NCI-H1048 (cell line): ENCODE measurements at regions not wholly inside any gene's neighbourhood (a gene's known extent, or its start where the extent isn't known, plus 50 kb on each side); places are given as distances from the start of the nearest gene placed in this dataset.

Source experiments
- DNase-seq: peaks from one replicate; lab custom pipeline; 2025; lab: John Stamatoyannopoulos, UW

DNA sequence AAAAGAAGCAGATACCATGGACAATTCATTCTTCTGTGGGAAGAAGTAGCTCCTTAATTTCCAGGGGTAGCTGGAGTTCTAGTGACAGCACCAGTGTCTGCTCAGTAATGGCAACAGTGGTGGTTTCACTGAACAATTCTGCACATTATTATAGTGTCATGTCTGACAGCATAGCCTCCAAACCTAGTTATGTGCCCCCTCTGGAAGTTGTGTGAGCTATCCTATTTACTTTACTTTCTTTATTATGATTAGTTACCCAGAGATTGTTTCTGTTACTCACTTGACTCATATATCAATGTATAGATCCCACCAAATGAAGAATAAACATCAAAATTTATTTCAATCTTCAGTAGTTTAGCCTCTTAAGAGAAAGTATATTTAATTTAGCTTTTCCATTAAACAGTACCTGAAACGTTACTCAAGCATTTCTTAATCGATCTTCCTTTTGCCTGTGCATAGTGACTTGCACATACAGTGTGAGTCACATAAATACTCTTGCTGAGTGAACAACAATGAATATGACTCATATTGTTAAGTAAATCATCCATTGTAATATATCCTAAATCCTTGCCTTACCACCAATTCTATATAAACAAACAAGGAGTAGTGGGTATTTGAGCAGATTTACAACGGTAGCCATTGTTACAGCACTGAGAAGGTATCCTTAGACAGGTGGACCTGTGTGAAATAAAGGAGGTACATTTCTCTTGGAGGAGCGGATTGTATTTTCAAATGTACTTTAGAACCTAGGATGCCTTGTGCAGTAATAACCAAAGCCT is 534.7 kb downstream of the ANKRD50 start:
- no peak for DNase-seq

DNA sequence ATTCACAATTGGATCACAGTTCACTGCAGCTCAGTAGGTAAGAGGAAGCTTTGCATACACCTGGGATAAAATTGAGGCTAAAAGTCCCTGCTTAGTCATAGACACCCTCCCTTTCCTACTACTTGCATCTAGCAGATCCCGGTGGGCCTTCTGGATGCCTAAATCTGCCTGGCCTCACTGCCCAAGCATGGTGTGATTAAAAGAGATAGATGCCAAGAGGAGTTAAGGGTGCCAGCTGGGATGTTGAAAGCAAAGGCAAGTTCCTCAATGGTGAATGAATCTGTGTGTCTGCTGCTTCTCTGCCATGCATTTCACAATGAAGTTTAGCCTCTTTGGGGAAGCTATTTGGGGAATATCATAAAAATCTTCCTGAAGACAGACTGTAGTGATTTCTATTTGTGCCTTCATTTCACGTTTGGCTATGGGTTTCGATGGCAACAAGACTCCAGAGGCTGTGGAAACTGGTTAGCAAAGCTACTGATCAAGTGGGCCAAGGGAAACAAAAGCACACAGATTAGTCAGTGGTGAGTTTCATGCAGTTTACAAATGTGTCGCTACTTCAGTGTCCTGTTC is 534.0 kb downstream of the ANKRD50 start:
- no peak for DNase-seq

DNA sequence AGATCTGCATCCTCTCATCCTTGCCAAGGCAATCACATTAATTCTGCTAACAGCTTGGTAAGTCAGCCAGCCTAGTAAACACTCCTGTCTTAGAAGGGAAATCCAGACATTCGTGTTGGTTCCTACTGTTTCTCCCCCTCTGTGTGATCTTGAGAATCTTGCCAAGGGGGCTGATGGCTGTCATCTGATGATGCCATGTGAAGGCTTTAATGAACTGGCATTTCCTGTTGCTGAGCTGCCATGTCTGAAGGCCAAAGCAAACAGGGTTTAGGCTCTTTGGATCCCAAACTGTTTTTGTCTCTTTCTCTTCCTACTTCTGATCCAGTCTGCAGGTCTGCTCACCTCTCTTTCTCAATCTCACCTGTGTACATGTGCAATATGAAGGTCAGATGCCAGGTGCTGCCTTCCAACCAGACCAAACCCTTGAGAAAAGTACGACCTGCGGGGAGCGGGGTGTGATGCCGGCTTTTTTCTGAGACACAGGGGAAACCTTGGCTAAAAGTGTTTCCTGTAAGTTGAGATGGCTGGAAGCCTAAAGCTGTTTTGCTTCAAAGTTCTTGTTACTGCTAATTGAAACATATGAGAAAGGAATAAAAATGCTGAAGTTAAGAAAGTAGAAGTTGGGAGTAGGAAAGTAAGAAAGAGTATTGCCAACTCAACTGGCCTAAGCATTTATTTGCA is 532.9 kb downstream of the ANKRD50 start:
- DNase-seq, result no peak

DNA sequence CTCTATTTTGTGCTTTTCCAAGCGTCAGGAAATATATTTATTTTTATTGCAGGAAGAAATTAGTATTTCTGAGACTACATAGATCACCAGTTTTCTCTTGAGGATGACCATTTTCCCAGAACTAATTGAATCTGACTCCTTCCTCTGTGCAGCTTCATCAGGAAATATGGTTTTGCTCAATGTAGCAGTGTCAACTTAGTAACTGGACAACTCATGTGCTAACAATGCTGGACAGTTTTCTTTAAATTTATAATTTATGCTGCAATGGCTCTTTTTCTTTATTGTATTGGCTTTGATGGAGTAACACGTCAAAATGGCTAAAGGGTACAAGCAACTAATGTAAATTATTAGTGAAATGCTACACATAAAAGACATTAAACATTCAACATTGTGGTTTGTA is 531.5 kb downstream of the ANKRD50 start:
- DNase-seq, result no peak

DNA sequence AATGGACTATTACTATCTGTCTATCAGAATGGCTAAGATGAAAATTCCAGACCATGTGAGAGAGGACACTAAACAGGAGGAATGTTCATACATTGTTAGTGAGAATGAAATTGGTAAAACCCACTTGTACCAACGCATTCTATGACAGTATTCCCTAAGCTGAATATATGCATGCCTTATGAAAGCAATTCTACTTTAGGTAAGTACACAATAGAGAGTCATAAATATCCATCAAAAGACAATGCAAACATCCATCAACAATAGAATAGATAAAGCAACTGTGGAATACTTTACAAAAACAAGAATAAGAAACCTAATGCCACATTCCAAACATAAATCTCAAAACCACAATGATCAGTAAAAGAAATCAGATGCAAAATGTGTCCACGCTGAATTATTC is 529.3 kb downstream of the ANKRD50 start:
- no peak for DNase-seq

DNA sequence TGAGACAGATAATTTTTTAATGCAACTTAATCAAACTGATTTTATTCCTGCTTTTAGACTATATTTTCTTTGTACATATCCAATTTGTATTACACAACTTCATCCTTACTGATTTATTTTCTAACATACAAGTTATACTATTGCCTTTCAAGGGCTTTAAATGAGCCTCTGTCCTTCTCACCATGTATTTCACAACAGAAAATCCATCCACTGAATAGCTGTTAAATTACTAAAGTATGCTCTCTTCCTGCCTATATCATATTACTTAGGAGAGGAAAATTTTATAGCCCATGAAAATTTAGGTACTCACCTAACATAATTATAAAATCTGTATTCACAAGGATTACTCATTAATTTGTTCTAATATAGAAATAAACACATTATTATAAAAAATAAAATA is 528.6 kb downstream of the ANKRD50 start:
- no peak for DNase-seq

DNA sequence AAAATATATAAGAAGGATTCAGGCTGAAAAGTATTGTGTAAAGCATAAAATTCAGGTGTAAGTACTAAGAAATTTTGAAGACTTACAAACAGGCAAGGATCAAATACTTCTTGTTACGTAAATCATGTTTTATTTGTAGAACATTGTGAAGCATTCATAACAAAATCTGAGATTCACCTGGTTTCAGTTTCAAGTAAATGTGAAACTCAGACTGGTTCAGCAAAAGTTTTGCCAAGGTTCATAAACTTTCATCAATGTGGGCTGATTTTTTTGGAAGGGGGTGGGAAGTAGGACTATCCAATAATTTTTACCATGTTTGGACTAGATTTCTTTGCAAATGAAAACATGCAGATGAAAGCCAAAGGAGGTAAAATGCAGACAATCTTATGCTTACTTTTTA is 527.7 kb downstream of the ANKRD50 start:
- no peak for DNase-seq

DNA sequence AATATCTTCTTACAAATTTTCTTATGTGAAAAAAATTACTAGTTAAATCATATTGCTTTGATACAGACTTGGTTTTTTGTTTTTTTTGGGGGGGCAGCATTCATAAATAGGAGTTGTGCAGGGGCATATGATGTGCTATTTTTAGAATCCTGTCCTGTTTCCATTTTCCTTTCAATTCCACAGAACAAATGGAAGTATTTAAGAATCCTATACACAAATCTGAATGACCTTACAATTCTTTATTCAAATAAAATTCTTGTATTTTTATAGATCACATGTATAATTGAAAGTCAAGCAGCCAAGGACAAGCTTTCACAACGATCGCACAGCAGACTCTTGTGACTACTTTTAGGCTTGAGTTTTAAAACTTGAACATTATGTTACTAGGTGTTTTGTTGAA is 523.9 kb downstream of the ANKRD50 start:
- DNase-seq, result no peak

DNA sequence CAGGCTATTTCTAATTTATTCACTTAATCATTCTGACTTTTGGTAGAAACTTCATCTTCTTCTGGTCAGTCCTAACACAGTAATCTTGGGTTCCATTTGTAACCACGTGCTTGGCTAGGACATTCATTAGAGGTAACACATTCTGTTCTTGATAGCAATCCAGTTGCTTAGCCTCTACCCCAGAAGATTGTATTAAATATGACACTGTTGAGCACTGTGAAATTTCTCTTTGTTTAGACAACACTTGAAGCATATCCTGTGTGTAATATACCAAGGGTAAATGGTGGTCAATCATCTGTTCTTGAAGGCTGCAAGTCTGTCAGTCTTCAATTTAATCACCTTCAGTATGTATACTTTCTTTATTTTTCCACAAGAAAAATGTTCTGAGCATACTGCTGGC is 523.0 kb downstream of the ANKRD50 start:
- DNase-seq, result no peak

DNA sequence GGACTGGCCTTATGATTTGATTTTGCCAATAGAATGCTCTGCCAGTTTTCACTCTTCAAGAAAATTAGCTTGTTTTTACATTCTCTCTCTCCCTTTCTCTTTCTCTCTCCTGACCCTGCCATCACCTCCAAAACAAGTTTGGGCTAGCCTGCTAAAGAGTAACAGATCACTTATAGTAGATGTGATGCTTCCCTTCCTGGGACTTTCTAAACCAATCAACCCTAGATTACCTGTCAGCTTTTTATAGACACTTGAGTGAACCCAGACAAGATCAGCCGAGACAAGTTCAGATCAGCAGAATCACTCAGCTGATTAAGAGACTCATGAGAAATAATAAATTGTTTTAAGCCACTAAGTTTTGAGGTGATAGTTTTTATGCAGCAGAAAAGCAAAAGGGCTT is 521.2 kb downstream of the ANKRD50 start:
- no peak for DNase-seq

DNA sequence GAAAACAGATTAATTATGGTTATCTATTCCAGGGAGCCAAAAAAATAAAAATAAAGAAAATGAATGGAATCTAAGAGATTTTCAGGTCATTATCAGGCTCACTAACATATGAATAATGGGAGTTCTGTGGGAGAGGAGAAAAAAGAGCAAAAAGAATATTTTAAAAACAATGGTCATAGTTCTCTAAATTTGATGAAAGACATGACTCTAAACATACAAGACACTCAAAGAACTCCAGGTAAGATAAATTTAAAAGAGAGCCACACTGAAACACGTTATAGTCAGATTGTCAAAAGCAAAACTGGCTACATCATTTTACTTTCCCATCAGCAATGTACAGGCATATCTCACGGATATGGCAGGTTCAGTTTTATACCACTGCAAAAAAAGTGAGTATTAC is 520.0 kb downstream of the ANKRD50 start:
- no peak for DNase-seq

DNA sequence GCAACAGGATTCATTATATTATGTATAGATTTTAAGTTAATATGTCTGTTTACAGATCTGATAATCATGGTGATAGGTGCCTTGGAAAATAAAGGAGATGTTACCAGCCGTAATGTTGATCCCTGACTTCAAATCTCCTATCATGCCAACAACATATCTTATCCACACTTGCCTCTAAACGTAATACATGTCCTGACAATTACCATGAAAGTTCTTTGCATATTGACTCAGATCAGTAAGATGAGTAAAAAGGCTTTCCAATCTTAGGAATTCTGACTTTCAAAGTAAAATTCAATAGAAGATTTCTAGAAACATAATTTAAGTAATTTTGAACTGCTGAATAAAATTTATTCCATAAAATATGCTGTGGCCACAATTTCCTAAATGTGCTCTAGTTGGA is 513.3 kb downstream of the ANKRD50 start:
- no peak for DNase-seq

DNA sequence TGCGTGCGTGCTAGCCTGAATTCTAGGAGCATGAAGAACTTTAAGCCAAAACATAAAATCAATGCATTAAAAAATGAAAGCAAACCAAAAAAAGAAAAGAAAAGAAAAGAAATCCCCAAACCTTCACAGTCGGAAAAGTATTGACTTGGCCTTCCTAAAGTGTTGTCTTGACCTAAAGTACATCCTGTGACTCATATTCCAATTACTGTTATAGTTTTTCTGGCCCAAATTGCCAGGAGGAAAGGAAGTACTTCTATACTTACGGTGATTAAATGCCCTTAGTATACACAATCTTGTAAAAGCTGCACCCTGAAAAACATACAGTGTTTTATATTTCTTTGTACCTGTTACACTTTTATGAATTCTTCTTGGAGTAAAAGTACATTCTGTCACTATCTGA is 512.8 kb downstream of the ANKRD50 start:
- DNase-seq, result no peak

DNA sequence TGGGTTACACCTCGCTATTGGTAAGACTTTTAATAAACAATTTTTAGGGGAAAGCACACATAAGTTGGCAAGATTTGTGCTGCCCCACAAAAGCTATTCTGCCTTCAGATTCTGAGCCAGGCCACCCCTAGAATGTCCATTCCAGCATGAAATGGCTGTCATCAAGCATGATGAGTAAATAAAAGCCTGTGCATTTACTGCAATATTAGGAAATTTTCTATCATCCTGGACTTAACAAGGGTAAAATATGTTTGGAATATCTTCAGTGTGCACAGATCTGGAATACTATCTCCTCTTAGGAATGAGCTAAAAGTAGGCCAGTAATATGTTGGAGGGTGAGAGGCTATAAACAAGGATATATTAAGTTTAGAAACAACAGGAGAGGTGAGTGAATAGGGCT is 510.9 kb downstream of the ANKRD50 start:
- no peak for DNase-seq

DNA sequence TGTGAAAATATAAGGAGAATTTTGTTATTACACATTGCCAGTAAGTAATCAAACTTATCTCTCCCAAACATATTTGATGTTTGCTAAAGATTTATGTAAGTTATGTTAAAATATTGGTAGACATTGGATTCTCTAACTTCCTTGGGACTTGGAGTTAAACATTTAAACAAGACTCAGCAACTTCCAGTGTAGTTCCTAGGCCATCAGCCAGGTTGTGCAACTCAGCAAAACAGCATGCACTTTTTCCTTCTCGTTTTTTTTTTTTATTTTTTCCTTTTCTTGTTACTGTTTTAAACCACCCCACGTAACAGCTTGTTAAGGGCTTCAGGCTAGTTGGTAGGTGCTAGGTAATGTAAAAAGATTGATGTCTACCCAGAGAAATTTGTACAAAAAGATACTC is 510.4 kb downstream of the ANKRD50 start:
- no peak for DNase-seq

DNA sequence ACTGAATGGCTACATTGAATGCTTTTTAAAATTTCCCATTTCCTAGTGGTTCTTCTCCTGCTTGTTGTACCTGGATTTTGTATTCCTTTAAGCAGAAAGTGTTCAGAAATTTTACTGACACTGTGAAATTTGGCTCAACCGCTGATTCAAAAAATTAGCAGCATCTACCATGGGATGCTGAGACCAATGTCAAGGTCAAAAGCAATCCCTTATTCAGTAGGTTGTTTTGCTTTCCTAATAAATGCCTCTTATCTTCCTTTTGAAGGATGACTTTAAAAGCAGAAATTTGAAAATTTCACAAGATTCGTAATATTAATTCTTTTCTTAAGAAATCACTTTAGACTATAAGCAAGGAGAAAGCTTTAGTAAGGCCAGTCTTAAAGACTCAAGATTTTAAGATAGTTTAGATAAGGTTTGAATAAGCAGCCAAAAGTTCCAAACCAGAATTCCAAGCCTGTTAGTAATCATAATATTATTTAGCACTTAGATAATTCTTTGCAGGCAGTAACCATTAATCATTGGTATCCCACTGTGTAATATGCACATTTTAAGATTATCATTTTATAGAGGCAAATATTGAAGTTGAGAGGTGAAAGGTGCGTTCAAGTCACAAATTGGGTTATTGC is 508.8 kb downstream of the ANKRD50 start:
- DNase-seq, result no peak

DNA sequence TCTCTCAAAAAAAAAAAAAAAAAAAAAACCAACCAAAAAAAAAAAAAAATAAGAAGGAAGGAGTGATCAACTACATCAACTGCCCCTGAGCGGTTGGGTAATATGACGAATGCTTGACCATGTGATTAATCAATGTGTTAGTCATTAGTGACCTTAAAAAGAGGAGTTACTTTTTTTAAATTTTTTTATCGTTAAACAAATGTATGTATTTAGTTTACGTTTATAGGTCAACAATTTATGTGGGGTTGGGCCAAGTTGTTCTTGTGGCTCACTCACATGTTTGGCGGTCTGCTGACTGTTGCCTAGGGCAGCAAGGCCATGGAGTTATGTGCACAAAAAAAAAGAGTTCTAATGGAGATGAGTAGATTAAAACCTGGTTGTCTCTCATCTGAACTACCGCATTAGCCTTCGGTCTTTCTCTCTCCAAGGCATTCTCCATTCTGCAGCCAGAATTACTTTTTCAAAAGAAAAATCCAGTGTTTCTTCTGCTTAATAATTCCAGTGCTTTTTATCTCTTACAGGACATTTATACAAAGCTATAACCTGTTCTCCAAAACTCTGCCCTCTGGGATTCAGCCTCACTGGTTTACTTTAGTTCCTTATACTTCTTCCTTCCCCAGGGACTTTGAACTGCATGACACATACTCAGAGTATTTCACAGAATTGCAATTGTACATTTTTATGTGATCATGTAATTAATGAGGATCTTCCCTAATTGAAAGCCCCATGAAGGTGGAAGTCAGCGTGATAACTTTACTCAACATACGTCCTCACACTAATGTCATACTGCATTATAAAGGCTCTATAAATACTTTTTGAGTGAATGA is 505.5 kb downstream of the ANKRD50 start:
- DNase-seq, result no peak

DNA sequence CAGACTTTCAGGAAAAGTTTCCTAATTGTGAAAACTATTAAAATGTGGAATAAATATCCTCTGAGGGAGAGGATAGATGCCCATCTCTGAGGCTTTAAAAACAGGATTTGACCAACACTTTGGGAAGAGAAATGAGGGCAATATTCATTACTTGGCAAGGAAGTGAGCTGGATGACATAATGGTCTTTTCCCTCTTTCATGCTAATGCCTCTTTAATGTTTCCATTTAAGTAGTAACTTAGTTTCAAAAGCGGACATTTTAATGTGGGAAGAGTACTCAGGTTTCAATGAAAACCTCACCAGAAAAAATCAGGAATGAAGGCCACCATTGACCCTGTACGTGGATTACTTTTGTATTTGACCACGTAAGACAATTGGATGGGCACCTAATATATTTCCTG is 503.3 kb downstream of the ANKRD50 start:
- no peak for DNase-seq

DNA sequence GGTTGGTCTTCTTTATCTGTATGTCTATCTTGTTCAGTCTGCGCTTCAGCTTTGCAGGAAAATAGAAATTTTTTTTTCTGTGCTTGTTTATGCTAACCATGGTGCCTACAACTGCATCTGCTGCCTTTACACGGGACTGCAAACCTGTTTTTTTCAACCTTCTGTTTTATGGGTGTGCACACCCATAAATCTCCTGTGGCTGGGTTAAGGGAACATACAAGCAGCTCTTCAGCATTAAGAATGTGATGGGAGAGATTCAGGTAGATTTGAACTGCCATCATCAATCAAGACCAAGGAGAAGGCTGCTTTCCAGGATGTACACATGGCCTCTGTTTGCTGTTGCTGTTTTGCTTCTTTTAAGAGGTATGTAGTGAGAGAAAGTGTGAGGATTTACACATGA is 502.9 kb downstream of the ANKRD50 start:
- DNase-seq, result no peak

DNA sequence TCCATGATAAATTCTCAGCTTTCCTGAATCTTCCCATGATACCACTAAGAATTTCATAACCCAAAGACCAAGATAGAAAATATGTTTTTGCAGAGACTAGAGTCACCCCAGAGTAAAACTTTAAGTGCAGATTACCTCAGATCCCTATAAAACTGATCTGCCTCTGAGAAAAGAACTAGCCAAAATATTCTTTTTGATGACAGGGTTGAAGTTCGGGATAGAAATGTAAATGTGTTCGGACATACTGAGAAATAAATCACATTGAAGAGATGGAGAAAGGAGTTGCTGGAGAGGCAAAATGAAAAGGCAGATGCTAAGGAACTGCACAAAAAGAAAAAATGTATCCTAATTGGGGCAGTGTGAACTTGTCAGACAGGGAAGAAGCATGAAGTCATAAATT is 501.8 kb downstream of the ANKRD50 start:
- no peak for DNase-seq

DNA sequence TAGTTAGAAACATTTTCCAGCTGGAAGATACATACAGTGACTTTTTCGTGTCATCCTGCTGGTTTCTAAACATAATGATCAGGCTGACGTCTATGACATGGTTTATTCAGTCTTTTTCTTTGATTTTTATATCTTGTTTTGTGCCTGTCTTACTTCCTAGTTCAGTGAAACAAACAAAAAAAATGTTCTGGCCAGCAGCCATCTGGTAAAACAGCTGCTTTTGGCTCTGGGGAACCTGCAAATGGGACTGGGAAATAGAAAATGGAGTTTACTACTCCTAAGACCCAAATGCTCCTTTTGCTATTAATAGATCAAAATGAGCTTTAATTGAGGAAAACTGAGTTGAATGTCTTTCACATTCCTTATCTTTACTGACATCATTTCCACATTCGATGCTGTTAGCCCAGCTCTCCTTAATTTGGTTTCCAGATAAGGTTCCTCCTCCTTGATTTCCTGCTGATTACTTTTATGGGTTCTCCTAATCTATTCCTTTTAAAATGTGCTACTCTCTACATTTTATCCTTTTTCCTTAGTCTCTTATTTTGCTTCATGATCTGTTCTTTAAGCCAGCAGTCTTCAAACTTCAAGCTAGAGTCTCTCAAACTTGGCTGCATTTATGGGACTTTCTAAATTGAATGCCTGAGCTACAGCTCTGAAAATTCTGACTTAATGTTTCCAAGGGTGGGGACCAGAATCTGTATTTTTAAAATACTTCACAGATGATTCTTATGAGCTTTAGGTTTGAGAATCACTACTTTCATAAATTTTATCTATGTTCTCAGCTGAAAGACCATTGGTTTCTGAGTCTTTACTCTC is 499.5 kb downstream of the ANKRD50 start:
- DNase-seq, result no peak
